CD4-positive, alpha-beta T cell treated with Interferon alpha-2 for 1 hour (primary cell): ENCODE measurements at regions not wholly inside any gene's neighbourhood (a gene's known extent, or its start where the extent isn't known, plus 50 kb on each side); places are given as distances from the start of the nearest gene placed in this dataset.
"Not testable (repeated sequence)": the region's sequence is repeated elsewhere in the genome, so short reads cannot be mapped to it uniquely, and the experiment has no call there.

Source experiments
- DNase-seq, 2 donors: peaks; one replicate each; pipeline ENCODE4 v3.0.0-alpha.2; 2020 to 2022

- DNase-seq, result no peak
Measured at GRCh38 chr9:22227986-22228385, 218.6 kb upstream of the DMRTA1 start.

- DNase-seq, result no peak
Measured at GRCh38 chr9:22228542-22228941, 218.1 kb upstream of the DMRTA1 start.

- DNase-seq, result no peak
Measured at GRCh38 chr9:22229069-22229468, 217.6 kb upstream of the DMRTA1 start.

- not testable (repeated sequence) for DNase-seq
Measured at GRCh38 chr9:22231309-22231708, 215.3 kb upstream of the DMRTA1 start.

- DNase-seq, result no peak
Measured at GRCh38 chr9:22232971-22233370, 213.7 kb upstream of the DMRTA1 start.

- peak in 1 of 2 donors; percentile 14 for DNase-seq
Measured at GRCh38 chr9:22237497-22238363, 208.9 kb upstream of the DMRTA1 start.

- DNase-seq, result peak in 1 of 2 donors; percentile 18
Measured at GRCh38 chr9:22238809-22239684, 207.6 kb upstream of the DMRTA1 start.

- DNase-seq, result peak in 1 of 2 donors; percentile 43
Measured at GRCh38 chr9:22240619-22241018, 206.0 kb upstream of the DMRTA1 start.

GRCh38 chr9:22241024-22241423, 205.6 kb upstream of the DMRTA1 start:
- no peak for DNase-seq

- DNase-seq, result no peak
Measured at GRCh38 chr9:22241611-22242010, 205.0 kb upstream of the DMRTA1 start.

- peak; percentile 10 to 51 for DNase-seq
Measured at GRCh38 chr9:22244139-22245011, 202.2 kb upstream of the DMRTA1 start.

- no peak for DNase-seq
Measured at GRCh38 chr9:22255337-22255736, 191.3 kb upstream of the DMRTA1 start.

- no peak for DNase-seq
Measured at GRCh38 chr9:22256381-22256780, 190.2 kb upstream of the DMRTA1 start.

GRCh38 chr9:22257026-22257816, 189.4 kb upstream of the DMRTA1 start:
- DNase-seq, result no peak

- DNase-seq, result no peak
Measured at GRCh38 chr9:22265038-22265437, 181.6 kb upstream of the DMRTA1 start.

GRCh38 chr9:22265534-22265933, 181.1 kb upstream of the DMRTA1 start:
- DNase-seq, result no peak

- DNase-seq, result no peak
Measured at GRCh38 chr9:22274477-22274876, 172.1 kb upstream of the DMRTA1 start.

GRCh38 chr9:22278426-22278825, 168.2 kb upstream of the DMRTA1 start:
- no peak for DNase-seq

GRCh38 chr9:22279636-22280035, 167.0 kb upstream of the DMRTA1 start:
- DNase-seq, result no peak

GRCh38 chr9:22285066-22285465, 161.6 kb upstream of the DMRTA1 start:
- DNase-seq, result no peak

- no peak for DNase-seq
Measured at GRCh38 chr9:22286661-22287060, 160.0 kb upstream of the DMRTA1 start.

GRCh38 chr9:22288661-22289060, 158.0 kb upstream of the DMRTA1 start:
- no peak for DNase-seq
